ENCODE measurements at regions not wholly inside any gene's neighbourhood (a gene's known extent, or its start where the extent isn't known, plus 50 kb on each side); places are given as distances from the start of the nearest gene placed in this dataset.
"Not testable (repeated sequence)": the region's sequence is repeated elsewhere in the genome, so short reads cannot be mapped to it uniquely, and the experiment has no call there.

DNA sequence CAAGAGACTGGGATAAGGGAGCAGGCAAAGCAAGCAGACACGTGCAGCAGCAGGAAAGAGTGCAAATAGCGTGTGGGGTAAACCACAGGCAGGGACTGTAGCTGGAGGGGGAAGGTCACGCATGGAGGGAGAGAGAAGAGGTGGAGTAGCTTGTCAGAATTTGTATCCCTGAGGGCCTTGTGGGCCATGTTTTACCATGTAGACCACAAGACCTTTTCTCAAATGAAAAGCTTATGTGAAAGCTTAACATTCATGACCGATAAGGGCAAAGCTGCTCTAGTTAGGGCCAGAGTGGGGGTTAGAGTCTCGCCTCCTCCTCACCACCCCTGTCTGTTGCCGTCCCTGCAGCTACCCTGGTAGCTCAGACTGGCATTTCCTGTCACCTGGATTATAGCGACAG is 152.9 kb upstream of the E2F7 start:
- ATAC-seq (replicated peaks in 1 of 4), result no peak
- POLR2A ChIA-PET, result no interaction called here
- H3K4me3 ChIP-seq (ENCODE audit: control insufficient read depth in 1 of 2, extremely low read depth in 1 of 2, low read length in 1 of 2), result no peak overlapping the region
- Mint-ChIP-seq H3K36me3 (no peaks in the 10 kb centered on the region), H3K9me3 (peaks cover 0 to 5% (median 2%) of the 10 kb centered on the region in 3 donors), H3K27me3 (no peaks in the 10 kb centered on the region), H3K4me3 (no peak overlapping the region), H3K4me1 (no peaks in the 10 kb centered on the region), H3K27ac (no peak overlapping the region)
- H3K27me3 ChIP-seq (replicated peaks in 1 of 2; ENCODE audit: control insufficient read depth in 2 of 2, extremely low read depth in 1 of 2, insufficient read depth in 2 of 2, low read length in 1 of 2), result no peaks in the 10 kb centered on the region
- no peaks in the 10 kb centered on the region for H3K4me1 ChIP-seq (ENCODE audit: control insufficient read depth in 1 of 2, extremely low read depth in 1 of 2, insufficient read depth in 2 of 2, low read length in 2 of 2)
- no peak for DNase-seq
- CTCF ChIA-PET, result no interaction called here
- WGBS (ENCODE audit: insufficient coverage), result 54% methylated on average over 3 of the region's 7 CpGs
- no peaks in the 10 kb centered on the region for H3K9me3 ChIP-seq
- no peak overlapping the region for H3K27ac ChIP-seq (ENCODE audit: low read length)
- H3K36me3 ChIP-seq (ENCODE audit: control insufficient read depth in 2 of 2, extremely low read depth in 1 of 2, insufficient read depth in 1 of 2, low read length in 1 of 2), result no peaks in the 10 kb centered on the region

DNA sequence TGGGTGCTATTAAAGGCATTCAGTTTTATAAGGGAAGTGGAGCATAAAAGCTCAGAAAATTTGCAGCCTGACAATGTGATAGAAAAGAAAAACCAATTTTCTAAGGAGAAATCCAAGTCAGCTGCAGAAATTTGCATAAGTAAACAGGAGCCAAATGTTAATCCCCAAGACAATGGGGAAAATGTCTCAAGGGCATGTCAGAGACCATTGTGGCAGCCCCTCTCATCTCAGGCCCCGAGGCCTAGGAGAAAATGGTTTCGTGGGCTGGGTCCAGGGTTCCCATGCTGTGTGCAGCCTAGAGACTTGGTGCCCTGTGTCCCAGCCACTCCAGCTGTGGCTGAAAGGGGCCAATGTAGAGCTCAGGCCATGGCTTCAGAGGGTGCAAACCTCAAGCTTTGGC is 150.8 kb upstream of the E2F7 start:
- H3K4me1 Mint-ChIP-seq; H3K36me3 Mint-ChIP-seq; H3K36me3 ChIP-seq (ENCODE audit: control insufficient read depth in 2 of 2, extremely low read depth in 1 of 2, insufficient read depth in 1 of 2, low read length in 1 of 2); H3K9me3 Mint-ChIP-seq; CTCF ChIA-PET; DNase-seq; H3K4me1 ChIP-seq (ENCODE audit: control insufficient read depth in 1 of 2, extremely low read depth in 1 of 2, insufficient read depth in 2 of 2, low read length in 2 of 2); POLR2A ChIA-PET; H3K27ac Mint-ChIP-seq; H3K9me3 ChIP-seq; H3K4me3 Mint-ChIP-seq; H3K27me3 Mint-ChIP-seq; ATAC-seq (replicated peaks in 1 of 4); H3K4me3 ChIP-seq (ENCODE audit: control insufficient read depth in 1 of 2, extremely low read depth in 1 of 2, low read length in 1 of 2); H3K27me3 ChIP-seq (replicated peaks in 1 of 2; ENCODE audit: control insufficient read depth in 2 of 2, extremely low read depth in 1 of 2, insufficient read depth in 2 of 2, low read length in 1 of 2); H3K27ac ChIP-seq (ENCODE audit: low read length): not testable (repeated sequence)
- WGBS (ENCODE audit: insufficient coverage), result 100% methylated on average over 1 of the region's 2 CpGs

DNA sequence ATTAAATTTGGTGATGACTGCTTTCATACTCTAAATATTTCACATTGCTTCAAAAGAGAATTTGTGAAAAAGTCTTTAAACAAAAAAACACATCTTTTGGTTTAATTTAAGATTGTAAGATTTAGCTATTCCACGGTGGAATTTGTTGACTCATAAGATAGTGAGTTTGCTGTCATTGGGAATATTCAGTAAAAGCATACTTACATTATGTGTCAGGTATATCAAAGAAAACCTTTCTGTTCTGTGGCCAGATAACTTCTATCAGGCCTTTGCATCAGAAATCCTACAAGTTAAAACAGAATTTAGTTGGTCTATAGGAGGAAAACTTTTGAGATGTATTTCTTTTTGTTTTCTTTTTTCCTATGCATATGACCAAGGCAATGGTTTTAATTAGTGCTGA is 148.8 kb upstream of the E2F7 start:
- H3K9me3 ChIP-seq, result no peaks in the 10 kb centered on the region
- no peaks in the 10 kb centered on the region for H3K4me1 Mint-ChIP-seq
- POLR2A ChIA-PET, result no interaction called here
- H3K4me1 ChIP-seq (ENCODE audit: control insufficient read depth in 1 of 2, extremely low read depth in 1 of 2, insufficient read depth in 2 of 2, low read length in 2 of 2), result no peaks in the 10 kb centered on the region
- H3K4me3 Mint-ChIP-seq, result no peak overlapping the region
- no peaks in the 10 kb centered on the region for H3K27me3 Mint-ChIP-seq
- CTCF ChIA-PET, result no interaction called here
- DNase-seq (no peak), ATAC-seq (replicated peaks in 1 of 4) (no peak)
- H3K27ac Mint-ChIP-seq, result no peak overlapping the region
- H3K36me3 Mint-ChIP-seq, result no peaks in the 10 kb centered on the region
- peaks cover 10 to 15% (median 14%) of the 10 kb centered on the region in 3 donors for H3K9me3 Mint-ChIP-seq
- H3K36me3 ChIP-seq (ENCODE audit: control insufficient read depth in 2 of 2, extremely low read depth in 1 of 2, insufficient read depth in 1 of 2, low read length in 1 of 2), result no peaks in the 10 kb centered on the region
- no peaks in the 10 kb centered on the region for H3K27me3 ChIP-seq (replicated peaks in 1 of 2; ENCODE audit: control insufficient read depth in 2 of 2, extremely low read depth in 1 of 2, insufficient read depth in 2 of 2, low read length in 1 of 2)
- no CpG with 5 or more reads among the region's 1 CpG for WGBS (ENCODE audit: insufficient coverage)
- H3K4me3 ChIP-seq (ENCODE audit: control insufficient read depth in 1 of 2, extremely low read depth in 1 of 2, low read length in 1 of 2), result no peak overlapping the region
- H3K27ac ChIP-seq (ENCODE audit: low read length), result no peak overlapping the region

DNA sequence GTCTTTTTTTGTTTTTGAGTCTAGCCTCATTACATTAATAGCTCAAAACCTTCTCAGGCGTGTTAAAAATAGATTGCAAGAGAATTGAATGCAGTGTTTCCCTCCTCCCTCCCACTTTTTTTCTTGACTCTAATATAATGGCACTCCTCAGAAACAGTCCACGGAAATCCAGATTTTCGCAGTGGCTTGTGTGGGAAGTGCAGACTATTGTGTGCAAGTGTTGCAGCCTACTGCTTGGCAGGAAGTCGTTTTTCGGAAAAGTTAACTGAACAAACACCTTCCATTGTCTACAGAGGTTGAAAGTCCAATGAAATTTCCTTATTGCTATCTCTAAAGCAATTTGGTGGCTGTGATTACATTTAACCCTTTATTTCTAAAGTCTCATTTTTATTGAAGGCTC is 147.9 kb upstream of the E2F7 start:
- Histone ChIP-seq H3K4me1 (ENCODE audit: control insufficient read depth in 1 of 2, extremely low read depth in 1 of 2, insufficient read depth in 2 of 2, low read length in 2 of 2) (no peaks in the 10 kb centered on the region), H3K36me3 (ENCODE audit: control insufficient read depth in 2 of 2, extremely low read depth in 1 of 2, insufficient read depth in 1 of 2, low read length in 1 of 2) (no peaks in the 10 kb centered on the region), H3K27me3 (replicated peaks in 1 of 2; ENCODE audit: control insufficient read depth in 2 of 2, extremely low read depth in 1 of 2, insufficient read depth in 2 of 2, low read length in 1 of 2) (no peaks in the 10 kb centered on the region), H3K27ac (ENCODE audit: low read length) (no peak overlapping the region), H3K4me3 (ENCODE audit: control insufficient read depth in 1 of 2, extremely low read depth in 1 of 2, low read length in 1 of 2) (no peak overlapping the region), H3K9me3 (no peaks in the 10 kb centered on the region)
- ATAC-seq (replicated peaks in 1 of 4) (no peak), DNase-seq (no peak)
- Mint-ChIP-seq H3K36me3 (no peaks in the 10 kb centered on the region), H3K4me3 (no peak overlapping the region), H3K9me3 (peaks cover 10 to 18% (median 14%) of the 10 kb centered on the region in 3 donors), H3K4me1 (no peaks in the 10 kb centered on the region), H3K27ac (no peak overlapping the region), H3K27me3 (no peaks in the 10 kb centered on the region)
- no CpG with 5 or more reads among the region's 5 CpGs for WGBS (ENCODE audit: insufficient coverage)
- ChIA-PET CTCF (interaction anchor here in 1 of 2 donors (0.5 kb wide), 1 partner anchor 24 kb away, joined by 6 read pairs; no protein-coding TSS in a partner anchor), POLR2A (no interaction called here)

DNA sequence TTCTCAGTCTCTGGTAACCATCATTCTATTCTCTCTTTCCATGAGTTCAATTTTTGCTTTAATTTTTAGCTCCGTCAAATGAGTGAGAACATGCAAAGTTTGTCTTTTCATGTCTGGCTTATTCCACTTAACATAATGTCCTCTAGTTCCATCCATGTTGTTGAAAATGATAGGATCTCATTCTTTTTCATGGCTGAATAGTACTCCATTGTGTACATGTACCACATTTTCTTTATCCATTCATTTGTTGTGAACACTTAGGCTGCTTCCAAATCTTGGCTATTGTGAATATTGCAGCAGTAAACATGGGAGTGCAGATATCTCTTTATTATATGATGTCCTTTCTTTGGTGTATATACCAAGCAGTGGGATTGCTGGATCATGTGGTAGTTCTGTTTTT is 145.4 kb upstream of the E2F7 start:
- no CpG with 5 or more reads among the region's 1 CpG for WGBS (ENCODE audit: insufficient coverage)
- H3K4me3 ChIP-seq (ENCODE audit: control insufficient read depth in 1 of 2, extremely low read depth in 1 of 2, low read length in 1 of 2), result no peak overlapping the region
- DNase-seq (no peak), ATAC-seq (replicated peaks in 1 of 4) (no peak)
- H3K27ac ChIP-seq (ENCODE audit: low read length), result no peak overlapping the region
- Mint-ChIP-seq H3K27ac (no peak overlapping the region), H3K4me3 (no peak overlapping the region), H3K9me3 (peaks cover 8 to 23% (median 12%) of the 10 kb centered on the region in 3 donors), H3K4me1 (no peaks in the 10 kb centered on the region), H3K36me3 (no peaks in the 10 kb centered on the region), H3K27me3 (no peaks in the 10 kb centered on the region)
- ChIA-PET CTCF (no interaction called here), POLR2A (no interaction called here)
- no peaks in the 10 kb centered on the region for H3K4me1 ChIP-seq (ENCODE audit: control insufficient read depth in 1 of 2, extremely low read depth in 1 of 2, insufficient read depth in 2 of 2, low read length in 2 of 2)
- H3K36me3 ChIP-seq (ENCODE audit: control insufficient read depth in 2 of 2, extremely low read depth in 1 of 2, insufficient read depth in 1 of 2, low read length in 1 of 2), result no peaks in the 10 kb centered on the region
- H3K27me3 ChIP-seq (replicated peaks in 1 of 2; ENCODE audit: control insufficient read depth in 2 of 2, extremely low read depth in 1 of 2, insufficient read depth in 2 of 2, low read length in 1 of 2), result no peaks in the 10 kb centered on the region
- H3K9me3 ChIP-seq, result no peaks in the 10 kb centered on the region

DNA sequence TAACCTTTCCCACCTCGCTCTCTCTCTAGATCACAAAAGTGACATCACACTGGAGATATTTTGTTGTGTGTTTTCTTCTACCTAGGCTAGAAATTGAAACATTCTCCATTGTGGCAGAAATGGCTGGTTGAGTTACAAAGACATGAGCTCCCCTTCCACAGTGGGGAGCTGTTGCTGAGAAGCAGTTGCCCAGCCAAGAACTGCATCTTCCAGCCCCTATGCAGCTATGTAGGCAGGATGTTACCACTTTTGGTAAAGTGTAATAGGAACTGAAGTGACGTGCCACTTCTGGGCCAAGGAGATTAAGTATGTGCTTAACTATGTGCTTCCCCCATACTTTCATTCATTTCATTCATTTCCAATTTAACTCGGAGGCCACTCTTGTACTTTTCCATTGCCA is 138.7 kb upstream of the E2F7 start:
- CTCF ChIA-PET, result no interaction called here
- H3K9me3 ChIP-seq, result no peaks in the 10 kb centered on the region
- Mint-ChIP-seq H3K9me3 (peaks cover 0 to 12% (median 3%) of the 10 kb centered on the region in 3 donors), H3K4me3 (no peak overlapping the region), H3K4me1 (no peaks in the 10 kb centered on the region), H3K27me3 (no peaks in the 10 kb centered on the region), H3K36me3 (no peaks in the 10 kb centered on the region), H3K27ac (no peak overlapping the region)
- no peaks in the 10 kb centered on the region for H3K27me3 ChIP-seq (replicated peaks in 1 of 2; ENCODE audit: control insufficient read depth in 2 of 2, extremely low read depth in 1 of 2, insufficient read depth in 2 of 2, low read length in 1 of 2)
- WGBS (ENCODE audit: insufficient coverage), result no CpG with 5 or more reads among the region's 3 CpGs
- ATAC-seq (replicated peaks in 1 of 4) (no peak), DNase-seq (no peak)
- H3K4me3 ChIP-seq (ENCODE audit: control insufficient read depth in 1 of 2, extremely low read depth in 1 of 2, low read length in 1 of 2), result no peak overlapping the region
- H3K4me1 ChIP-seq (ENCODE audit: control insufficient read depth in 1 of 2, extremely low read depth in 1 of 2, insufficient read depth in 2 of 2, low read length in 2 of 2), result no peaks in the 10 kb centered on the region
- POLR2A ChIA-PET, result no interaction called here
- no peaks in the 10 kb centered on the region for H3K36me3 ChIP-seq (ENCODE audit: control insufficient read depth in 2 of 2, extremely low read depth in 1 of 2, insufficient read depth in 1 of 2, low read length in 1 of 2)
- H3K27ac ChIP-seq (ENCODE audit: low read length), result no peak overlapping the region

DNA sequence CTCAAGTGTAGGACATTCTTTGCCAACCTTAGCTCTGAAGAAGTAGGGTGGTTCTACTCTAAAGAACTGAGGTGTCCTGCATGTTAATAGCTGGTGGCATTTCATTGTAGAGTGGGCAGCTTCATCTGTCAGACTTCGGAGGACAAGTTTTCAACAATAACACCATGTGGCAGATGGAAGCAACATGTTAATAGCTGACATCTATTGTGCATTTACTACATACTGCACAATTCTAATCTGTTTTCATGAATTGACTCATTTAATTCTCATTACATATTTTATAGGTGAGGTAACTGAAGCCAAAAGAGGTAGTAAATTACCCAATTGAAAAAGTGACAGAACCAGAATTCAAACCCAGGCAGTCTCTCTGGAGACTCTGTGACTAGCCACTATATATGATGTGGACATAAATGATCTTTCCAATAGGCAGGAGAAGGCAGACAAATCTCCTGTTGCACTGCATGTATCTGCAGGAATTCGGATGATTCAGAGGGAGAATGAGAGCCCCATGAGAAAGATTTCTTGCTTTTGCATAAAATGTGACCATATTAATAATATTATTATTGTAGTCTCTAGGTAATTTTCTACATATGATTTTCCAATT is 137.2 kb upstream of the E2F7 start:
- no CpG with 5 or more reads among the region's 2 CpGs for whole genome bisulfite sequencing (ENCODE audit: insufficient coverage)
- ChIA-PET POLR2A (no interaction called here), CTCF (no interaction called here)

More for the DNA sequence above, 137.2 kb upstream of the E2F7 start:
- H3K9me3 ChIP-seq, result no peaks in the 10 kb centered on the region
- ATAC-seq (replicated peaks in 1 of 4) (no peak), DNase-seq (no peak)
- H3K36me3 ChIP-seq (ENCODE audit: control insufficient read depth in 2 of 2, extremely low read depth in 1 of 2, insufficient read depth in 1 of 2, low read length in 1 of 2), result no peaks in the 10 kb centered on the region
- Mint-ChIP-seq H3K27me3 (no peaks in the 10 kb centered on the region), H3K27ac (no peak overlapping the region), H3K4me3 (no peak overlapping the region), H3K4me1 (no peaks in the 10 kb centered on the region), H3K36me3 (no peaks in the 10 kb centered on the region), H3K9me3 (peaks cover 0 to 4% (median 3%) of the 10 kb centered on the region in 3 donors)
- no peaks in the 10 kb centered on the region for H3K27me3 ChIP-seq (replicated peaks in 1 of 2; ENCODE audit: control insufficient read depth in 2 of 2, extremely low read depth in 1 of 2, insufficient read depth in 2 of 2, low read length in 1 of 2)
- no peaks in the 10 kb centered on the region for H3K4me1 ChIP-seq (ENCODE audit: control insufficient read depth in 1 of 2, extremely low read depth in 1 of 2, insufficient read depth in 2 of 2, low read length in 2 of 2)
- no peak overlapping the region for H3K4me3 ChIP-seq (ENCODE audit: control insufficient read depth in 1 of 2, extremely low read depth in 1 of 2, low read length in 1 of 2)
- H3K27ac ChIP-seq (ENCODE audit: low read length), result no peak overlapping the region

Measured in T-cell (primary cell).